Activated effector memory CD4-positive, alpha-beta T cell treated with Interleukin-2 at 50 U/mL for 16 hours (primary cell): ENCODE measurements at regions not wholly inside any gene's neighbourhood (a gene's known extent, or its start where the extent isn't known, plus 50 kb on each side); places are given as distances from the start of the nearest gene placed in this dataset.
"Not testable (repeated sequence)": the region's sequence is repeated elsewhere in the genome, so short reads cannot be mapped to it uniquely, and the experiment has no call there.

Source experiments
- DNase-seq: peaks from one replicate; pipeline ENCODE4 v3.0.0-alpha.2; 2020

DNA sequence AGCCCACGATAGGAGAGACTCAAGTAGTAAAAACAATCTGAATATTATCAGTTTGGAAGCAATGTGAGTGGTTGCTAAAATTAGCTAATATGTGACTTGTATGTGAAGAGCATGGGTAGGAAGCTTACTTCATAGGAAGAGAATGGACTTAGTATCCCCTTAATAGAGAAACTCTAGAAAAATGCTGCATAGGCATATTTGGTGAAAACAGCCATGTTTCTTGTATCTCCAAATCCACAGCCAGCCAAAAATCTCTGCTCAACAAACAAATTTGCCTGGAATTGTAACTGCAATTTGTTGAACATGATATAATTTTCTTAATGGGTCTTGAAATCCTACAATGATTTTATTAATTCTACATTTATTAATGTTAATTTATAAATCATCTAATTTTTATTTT, 1252.9 kb upstream of the TMEM132C start:
- DNase-seq = no peak

DNA sequence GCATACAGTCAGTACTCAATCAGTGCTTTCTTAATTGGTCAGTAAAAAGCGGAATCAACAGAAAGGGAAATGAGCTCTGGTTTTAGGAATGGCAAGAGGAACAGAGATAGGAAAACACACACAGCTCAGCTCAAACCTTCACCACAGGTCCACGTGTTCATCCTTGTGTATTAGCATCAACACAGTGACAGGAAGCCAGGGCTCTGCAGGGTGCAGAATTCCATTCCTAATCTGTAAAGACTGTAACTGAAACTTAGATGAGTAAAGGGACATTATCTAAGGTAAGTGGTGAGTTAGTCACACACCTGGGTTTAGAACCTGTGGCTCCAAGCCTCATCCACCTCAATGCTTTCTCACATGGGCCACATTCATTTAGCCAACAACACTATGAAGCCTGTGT, 1242.2 kb upstream of the TMEM132C start:
- no peak for DNase-seq

DNA sequence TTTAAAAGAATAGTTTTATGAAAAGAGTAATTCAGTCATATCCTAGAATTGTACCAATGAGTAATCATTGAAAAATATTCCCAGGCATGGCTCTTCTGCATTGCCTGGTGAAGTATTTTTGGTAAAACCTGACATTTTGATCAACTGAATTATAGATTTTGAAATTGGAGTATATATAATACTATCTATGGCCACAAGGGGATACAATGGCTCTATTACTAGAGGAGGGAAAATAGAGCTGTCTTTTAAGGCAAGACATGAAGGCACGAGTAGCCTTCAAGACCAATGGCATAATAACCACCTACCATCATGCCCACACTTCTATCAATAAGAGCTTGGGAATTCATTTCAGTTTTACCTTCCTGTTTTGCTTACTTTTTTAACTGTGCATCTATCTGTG, 1241.4 kb upstream of the TMEM132C start:
- DNase-seq = no peak

DNA sequence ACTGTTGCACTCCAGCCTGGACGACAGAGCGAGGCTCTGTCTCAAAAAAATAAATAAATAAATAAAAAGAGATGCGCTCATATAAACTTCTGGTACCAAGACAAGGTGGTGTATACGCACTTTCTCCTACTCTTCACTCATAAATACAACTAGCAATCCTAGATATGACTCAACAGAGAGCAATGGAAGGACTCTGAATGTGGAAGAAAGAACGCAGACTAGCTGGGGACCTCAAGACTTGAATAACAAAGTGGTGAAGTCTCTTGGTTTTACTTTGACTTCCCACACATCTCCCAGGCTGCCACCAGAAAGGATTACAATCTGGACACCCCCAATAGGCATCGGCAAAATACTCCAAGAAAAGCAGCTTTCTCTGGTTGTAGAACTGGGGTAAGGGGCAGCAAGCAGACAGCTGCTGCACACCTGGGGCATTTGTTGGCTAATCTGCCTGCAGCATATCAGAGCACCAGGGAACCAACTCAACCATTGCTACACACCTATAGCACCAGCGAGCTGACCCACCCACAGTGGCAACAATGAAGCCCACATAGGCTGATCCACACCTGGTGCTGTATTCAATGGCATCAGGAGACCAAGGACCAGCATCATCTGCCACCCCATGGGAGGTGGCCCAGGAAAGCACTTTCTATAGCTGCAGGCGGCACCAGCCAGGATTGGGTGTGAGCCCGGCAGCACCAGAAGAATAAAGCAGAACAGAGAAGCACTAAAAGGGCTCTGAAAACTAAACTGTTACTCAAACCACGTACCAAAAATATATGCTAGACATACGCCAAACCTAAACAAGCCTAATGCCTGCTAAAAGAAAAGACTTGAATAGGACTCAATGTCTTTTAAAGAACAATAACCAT, 1231.7 kb upstream of the TMEM132C start:
- no peak for DNase-seq

DNA sequence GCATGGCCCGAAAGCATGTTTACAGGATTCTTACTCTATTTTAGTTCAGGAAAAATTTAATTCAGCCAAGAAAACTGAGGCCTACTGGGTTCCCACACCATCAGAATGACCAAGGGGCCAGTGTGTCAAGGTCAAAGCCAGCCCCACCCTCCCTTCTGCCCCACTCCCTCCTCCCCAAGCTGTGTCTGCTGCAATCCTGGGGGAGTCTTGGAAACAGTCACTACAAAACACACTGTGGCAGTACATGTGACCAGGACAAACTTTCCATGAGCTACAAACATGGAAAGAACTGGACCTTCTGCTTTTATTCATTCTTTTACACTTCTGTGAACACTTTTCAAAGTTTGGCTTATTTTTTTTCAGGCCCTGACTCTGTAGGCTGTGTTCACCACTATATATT, 1228.8 kb upstream of the TMEM132C start:
- no peak for DNase-seq

DNA sequence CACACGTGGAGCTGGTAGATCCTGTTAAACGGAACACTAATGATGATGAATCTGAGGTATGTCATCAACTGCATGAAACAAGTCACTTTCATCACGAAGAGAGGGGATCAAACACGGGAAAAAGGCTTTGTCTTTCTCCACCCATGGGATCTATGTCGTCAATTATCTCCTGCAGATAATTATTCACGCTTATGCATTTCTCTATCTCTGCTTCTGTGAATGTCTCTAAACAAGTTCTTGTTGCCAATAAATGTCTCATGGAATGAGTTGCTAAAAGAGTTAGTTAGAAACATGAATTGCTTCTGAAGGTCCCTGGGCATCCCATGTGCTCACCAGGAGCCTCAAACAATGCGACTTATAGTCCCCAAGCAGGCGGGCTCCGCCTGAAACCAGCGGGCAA, 1228.2 kb upstream of the TMEM132C start:
- DNase-seq = no peak

DNA sequence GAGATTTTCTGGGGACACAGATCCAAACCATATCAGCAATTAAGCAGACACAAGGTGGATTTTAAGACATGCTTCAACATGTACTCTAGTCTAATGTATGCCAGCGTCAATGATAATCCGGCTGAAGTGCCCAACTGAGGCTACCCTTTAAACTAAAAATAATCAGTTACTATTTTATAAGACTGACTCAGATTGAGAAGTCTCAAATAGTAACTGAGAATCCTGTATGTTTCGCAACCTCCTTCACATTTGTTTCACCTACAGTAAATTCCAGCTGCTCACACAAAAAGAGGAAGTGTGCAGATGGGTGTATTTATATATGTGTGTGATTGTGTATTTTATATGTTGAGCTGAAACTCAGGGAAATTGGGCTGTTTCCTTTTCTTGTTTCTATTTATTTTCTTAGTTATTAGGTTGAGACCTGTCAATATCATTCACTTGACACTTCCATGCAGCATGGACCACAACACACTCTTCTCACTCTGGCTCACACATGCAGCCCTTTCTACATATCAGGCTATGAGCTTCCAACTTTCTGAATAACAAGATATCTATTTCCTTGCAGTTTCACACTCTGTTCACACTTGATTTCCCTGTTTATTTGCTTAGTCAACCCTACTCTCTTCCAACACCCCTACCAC, 1224.9 kb upstream of the TMEM132C start:
- no peak for DNase-seq

DNA sequence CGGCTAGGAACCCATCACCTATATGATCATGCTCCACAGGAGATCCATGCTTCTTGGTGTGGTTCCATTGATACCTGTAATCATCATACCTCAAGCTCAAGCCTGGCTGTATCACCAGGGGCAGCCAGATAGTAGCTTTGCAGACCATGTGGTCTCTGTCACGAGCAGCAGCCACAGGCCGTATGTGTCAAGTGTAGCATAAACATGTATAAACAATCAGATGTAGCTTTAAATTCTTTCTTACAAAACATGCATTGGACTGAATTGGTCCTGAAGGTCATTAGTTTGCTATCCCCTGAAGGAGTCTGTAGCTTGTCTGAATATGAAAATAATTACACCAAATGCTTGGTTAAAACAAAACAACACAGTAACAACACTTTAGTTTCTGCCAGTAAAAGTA, 1223.2 kb upstream of the TMEM132C start:
- no peak for DNase-seq

DNA sequence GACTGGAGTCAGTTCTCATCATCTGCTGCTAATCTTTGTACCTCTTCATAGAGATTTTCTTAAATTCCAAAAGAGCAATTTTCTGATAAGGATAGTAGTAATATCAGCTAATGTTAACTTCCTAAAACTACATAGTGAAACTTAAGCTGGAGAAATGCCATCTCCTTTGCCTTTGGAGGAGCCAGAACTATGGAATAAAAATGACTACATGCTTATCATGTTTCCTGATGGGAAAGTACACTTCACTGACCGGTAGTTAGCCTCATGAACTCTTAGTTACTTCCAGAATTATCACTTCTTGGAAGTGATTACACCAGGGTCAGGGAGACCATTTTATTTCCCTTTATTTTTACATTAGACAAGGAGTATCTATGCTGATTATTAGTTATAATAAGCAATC, 1222.1 kb upstream of the TMEM132C start:
- DNase-seq = no peak

DNA sequence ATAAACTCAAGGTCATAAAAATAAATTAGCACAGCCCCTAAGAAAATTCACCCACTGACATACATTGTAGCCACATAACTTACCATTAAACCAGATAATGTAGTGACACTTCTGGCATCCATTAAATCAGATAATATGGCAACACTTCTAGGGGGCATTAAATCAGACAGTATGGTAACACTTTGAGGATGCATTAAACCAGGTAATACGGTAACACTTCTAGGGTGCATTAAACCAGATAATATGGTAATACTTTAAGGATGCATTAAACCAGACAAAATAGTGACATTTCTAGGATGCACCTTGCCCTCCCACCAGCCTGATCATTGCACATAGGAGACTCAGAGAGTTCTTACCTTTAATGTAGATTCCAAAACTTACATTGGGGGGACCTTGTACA, 1220.5 kb upstream of the TMEM132C start:
- DNase-seq = no peak

DNA sequence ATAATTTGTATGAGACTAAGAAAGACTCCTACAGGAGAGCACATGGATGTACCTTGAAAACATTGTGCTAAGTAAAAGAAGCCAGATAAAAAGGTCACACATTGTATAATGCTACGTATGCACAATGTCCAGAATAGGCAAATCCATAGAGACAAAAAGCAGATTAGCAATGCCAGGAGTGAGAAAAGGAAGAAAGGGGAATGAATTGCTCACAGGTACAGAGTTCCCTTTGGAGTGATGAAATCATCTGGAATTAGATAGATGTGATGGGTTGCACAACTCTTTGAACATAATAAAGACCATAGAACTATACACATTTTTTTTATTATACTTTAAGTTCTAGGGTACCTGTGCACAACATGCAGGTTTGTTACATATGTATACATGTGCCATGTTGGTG, 1218.9 kb upstream of the TMEM132C start:
- DNase-seq = no peak

DNA sequence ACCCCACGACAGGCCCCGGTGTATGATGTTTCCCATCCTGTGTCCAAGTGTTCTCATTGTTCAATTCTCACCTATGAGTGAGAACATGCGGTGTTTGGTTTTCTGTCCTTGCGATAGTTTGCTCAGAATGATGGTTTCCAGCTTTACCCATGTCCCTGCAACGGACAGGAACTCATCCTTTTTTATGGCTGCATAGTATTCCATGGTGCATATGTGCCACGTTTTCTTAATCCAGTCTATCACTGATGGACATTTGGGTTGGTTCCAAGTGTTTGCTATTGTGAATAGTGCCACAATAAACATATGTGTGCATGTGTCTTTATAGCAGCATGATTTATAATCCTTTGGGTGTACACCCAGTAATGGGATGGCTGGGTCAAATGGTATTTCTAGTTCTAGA, 1218.4 kb upstream of the TMEM132C start:
- DNase-seq = not testable (repeated sequence)

DNA sequence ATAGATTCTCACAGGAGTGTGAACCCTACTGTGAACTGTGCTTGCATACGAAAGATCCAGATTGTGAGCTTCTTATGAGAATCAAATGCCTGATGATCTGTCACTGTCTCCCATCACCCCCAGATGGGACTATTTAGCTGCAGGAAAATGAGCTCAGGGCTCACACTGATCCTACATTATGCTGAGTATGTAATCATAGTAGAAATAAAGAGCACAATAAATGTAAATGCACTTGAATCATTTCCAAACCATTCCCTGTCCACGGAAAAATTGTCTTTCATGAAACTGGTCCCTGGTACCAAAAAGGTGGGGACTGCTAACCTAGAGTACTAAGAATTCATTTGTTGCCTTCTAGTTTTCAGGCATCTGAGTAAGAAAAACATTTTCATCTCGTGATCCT, 1215.8 kb upstream of the TMEM132C start:
- DNase-seq = no peak

DNA sequence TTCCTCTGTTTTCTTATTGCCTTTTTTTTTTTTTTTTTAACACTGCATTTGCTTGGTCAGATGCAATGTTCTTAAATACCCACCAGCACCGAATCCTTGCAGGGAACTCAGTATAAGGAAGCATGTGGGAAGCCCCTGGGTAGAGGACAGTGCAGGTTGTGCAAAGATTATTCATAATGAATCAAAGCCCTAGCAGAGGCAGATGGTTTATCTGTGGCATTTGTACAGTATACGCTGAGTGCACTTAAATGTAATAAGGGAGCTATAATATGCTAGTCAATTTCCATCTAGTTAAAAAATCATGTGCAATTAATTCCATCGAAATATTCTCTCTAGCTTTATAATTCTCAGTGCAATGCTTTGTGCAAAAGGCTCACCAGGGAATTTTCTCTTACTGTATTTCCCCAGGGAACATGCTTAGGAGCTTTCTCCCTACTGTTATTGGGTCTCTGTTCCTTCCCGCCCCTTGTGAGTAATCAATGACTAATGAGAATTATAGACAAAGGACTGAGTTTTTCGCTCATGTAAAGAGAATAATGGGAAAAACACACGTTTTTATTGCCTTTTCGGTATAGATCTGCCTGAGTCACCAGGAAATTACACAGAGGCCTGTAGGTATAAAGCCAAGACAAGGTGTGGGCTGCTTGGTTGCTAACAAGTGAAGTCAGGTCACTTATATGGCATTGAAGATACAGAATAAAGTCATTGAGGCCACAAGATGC, 1214.3 kb upstream of the TMEM132C start:
- DNase-seq = no peak

DNA sequence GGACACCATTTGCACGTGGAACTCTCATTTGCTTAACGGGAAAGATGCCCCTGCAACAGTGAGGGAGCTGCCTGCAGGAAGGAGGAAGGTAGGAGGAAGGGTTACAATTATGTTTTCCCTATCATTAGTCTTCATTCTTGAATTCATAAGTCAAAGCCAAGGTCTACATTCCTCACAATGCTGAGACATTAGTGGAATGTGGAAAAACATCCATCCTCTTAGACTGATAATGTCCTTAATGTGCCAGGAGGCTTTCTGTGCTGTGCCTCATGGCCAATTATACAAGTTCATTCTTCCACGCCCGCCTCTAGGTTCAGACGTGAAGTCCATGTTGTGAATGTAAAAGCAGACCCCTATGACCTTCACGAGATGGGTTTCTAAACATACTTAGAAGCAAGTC, 1212.4 kb upstream of the TMEM132C start:
- no peak for DNase-seq

DNA sequence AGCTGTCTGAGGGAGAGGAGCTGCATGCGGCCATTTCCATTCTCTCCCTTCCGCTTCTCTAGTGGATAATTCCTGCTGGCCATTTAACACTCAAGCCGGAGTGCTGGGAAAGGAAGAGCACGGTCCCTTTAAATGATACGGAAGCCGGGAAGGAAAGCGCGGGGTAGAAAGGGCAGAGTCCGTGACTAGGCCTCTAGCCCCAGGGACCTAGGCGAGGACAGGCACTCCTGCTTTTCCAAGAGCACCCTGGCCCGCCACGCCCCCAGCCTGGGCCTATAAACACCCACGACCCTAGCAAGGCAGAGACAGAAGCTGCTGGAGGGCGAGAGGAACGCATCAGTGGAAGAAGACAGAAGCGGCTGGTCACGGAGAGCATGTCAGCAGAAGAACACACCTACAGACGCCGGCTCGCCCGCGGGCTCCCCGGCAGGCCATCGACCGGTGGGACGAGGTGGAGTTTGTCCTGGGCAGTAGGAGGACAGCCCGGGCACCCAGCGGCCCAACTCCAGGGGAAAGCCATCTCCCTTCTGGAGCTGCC, 1206.6 kb upstream of the TMEM132C start:
- DNase-seq = no peak

DNA sequence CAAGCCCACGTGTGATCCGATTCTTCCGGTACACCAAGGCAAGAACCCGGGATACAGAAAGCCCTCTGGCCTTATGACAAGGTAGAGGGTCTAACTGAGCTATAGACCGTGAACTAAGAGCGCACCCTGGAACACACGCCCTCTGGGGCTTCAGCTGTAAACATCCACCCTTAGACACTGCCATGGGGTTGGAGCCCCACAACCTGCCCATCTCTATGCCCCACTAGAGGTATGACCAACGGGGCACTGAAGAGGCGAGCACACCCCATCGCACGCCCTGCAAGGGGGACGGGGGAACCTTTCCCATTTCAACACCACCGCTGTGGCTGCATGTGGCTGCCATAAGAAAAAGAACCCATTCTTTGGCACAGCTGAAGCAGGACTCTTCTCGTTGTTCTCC, 1206.0 kb upstream of the TMEM132C start:
- DNase-seq = no peak

DNA sequence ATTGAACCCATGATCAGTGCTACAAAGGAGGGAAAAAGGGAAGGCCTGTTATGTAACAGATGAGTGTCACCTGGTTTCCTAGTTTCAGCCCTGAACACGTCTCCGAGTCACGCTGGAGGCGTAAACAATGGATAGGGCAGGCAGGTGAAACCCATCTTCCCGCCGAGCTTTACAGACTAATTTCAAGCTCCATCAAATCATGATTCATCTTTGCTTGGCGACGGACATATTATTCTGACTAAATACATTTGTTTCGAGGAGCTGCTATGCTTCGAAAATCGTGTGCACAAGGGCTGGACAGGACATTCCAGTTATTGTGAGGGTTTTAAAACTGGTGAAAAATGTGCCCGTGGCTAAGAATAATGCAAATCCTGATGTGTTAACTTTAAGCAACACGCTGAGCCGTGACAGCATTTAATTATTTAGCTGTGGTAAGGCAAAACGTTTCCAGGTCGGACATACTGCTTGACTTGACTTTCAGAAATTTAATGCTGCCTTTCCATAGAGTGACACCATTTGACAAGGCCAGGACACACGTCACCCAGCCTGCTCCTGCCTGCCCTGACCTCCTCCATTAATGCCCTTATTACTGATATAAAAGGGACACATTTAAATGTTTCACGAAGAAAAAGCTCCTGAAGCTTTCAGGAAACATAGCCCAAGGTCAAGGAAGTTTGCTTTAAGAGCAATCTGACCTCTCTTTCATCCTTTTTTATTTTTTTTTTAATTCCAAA, 1203.5 kb upstream of the TMEM132C start:
- no peak for DNase-seq

DNA sequence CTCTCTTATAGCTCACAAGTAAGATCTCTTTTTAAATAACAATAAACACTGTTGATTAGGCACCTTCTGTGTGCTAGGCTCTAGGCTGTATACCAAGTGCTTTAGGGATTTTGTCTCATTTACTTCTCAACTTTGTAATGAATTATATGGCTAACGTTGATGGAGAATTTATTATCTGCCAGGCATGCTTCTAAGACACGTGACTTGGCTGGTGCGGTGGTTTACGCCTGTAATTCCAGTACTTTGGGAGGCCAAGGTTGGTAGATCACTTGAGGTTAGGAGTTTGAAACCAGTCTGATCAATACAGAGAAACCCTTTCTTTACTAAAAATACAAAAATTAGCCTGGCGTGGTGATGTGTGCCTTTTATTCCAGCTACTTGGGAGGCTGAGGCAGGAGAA, 1202.8 kb upstream of the TMEM132C start:
- DNase-seq = no peak

DNA sequence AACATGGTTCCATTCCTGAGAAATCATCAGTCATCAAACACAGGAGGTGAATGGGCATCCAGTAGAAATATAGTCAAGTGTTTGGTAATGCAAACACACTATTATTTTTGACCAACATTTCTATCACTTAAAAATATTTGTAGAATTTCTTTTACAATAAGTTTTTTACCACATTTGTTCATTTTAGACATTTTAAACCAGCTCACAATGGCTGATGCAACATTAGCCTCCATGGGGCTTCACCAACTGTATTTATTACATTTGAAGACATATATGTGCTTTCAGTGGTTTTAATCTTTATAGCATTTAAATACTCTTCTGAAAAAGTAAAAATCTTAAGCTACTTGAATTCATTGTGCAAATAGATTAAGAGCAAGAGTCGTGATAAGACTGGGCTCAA, 1201.4 kb upstream of the TMEM132C start:
- no peak for DNase-seq

DNA sequence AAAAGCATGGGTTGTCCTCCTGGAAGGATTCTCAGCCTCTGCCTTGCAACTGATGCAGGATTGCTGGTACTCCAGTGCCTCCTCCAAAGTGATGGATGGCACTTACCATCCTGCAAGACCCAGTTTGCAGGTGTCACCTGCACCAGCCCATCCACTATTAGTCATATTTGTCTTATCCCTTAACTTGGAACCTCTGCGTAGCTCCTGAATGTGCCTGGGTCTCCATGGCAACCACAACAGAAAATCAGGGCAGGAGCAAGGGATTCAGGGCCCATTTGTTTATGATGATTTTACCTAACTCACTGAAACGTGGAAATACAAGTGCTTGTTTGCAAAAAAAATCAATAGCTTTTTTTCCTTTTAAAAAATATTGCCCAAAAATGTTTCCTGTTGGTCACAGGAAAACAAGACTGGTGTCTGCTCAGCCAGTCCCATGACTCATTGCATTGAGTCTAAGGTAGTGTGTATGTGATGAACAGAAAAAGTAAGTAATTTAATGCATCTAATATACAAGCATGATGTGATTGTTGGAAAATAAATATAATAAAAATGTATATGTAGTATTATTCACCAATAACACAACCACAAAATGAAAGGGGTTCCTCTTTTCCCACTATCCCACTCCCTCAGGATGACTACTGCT, 1196.3 kb upstream of the TMEM132C start:
- DNase-seq = no peak

DNA sequence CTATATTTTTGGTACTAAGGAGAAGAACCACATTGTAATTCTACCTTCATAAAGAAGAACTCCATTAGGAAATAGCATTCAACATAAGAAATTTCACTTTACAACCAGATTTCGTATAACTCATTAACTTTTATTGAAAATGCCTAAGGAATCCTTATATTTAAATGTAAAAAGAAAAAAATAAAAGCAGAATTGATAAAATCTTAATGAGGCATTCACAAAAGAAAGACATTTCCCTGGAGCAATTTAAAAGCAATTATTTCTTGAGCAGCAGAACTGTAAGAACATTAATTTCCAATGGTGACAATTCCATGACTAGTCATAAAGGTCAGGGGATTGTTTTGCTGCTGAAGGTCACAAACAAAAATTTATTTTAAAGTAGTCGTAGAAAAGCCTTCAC, 1192.8 kb upstream of the TMEM132C start:
- no peak for DNase-seq

DNA sequence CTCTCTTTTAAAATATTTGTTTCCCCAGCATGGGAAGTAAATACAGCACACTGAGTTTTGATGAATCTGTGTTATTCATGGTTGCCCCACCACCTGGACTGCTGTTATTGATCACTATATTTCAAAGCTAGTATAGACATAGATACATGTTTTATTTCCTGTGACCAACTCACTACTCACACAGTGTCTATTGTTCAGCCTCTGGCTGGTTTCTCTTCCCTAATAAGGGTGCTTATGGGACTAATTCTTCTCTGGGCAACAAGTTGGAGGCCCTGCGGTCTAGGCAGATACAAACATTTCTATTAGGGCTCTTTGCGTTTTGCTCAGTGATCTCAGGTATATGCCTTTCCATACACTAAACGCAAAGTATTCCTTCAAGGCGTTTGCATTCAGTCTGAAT, 1191.0 kb upstream of the TMEM132C start:
- DNase-seq = no peak
